ENCODE measurements at regions not wholly inside any gene's neighbourhood (a gene's known extent, or its start where the extent isn't known, plus 50 kb on each side); places are given as distances from the start of the nearest gene placed in this dataset.

DNA sequence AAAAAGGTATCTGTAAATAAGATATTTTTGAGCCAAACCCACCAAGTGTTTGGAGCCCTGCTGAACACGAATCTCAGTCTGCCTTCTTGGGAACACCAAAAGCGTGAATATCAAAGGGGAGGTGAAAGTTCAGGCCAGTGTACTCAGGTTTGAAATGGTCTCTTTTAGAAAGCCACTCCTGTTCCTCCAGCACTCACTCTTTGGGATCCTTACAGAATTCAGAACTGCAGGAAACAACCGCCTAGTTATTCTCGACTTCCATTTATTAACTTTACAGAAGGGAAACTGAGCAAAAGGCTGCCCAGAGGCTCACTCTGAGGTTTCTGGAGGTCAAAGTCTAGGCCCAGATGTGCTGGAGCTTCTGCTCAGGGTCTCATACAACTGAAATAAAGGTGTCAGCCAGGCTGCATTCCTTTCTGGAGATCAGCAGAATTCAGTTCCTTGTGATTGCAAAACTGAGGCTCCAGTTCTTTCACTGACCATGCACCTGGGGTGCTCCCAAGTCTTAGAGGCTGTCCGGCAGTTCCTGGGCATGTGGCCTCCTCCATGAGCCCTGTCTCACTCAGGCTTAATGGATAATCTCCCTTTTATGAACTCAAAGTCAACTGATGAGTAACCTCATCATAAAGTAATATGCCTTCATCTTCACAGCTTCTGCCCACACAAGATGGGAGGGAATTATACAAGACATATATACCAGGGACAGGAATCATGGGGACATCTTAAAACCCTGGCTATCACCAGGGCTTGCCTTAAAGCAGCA, 65.5 kb upstream of the TNFAIP3 start:
- no peak for TF ChIP-seq GABPA (IDR thresholded peaks at IDR 0.05; ENCODE audit: low read depth)
- TF ChIP-seq RCOR1 (IDR thresholded peaks at IDR 0.05; ENCODE audit: low read length), result no peak
- TF ChIP-seq SMC3 (IDR thresholded peaks at IDR 0.05; ENCODE audit: low read depth, low read length), result no peak
- TF ChIP-seq SIN3A (IDR thresholded peaks at IDR 0.05; ENCODE audit: borderline replicate concordance, low read depth, low read length), result no peak
- TF ChIP-seq EZH2phosphoT487 (IDR thresholded peaks at IDR 0.05; ENCODE audit: borderline replicate concordance, low read depth), result no peak
- TF ChIP-seq, protein P1, sequence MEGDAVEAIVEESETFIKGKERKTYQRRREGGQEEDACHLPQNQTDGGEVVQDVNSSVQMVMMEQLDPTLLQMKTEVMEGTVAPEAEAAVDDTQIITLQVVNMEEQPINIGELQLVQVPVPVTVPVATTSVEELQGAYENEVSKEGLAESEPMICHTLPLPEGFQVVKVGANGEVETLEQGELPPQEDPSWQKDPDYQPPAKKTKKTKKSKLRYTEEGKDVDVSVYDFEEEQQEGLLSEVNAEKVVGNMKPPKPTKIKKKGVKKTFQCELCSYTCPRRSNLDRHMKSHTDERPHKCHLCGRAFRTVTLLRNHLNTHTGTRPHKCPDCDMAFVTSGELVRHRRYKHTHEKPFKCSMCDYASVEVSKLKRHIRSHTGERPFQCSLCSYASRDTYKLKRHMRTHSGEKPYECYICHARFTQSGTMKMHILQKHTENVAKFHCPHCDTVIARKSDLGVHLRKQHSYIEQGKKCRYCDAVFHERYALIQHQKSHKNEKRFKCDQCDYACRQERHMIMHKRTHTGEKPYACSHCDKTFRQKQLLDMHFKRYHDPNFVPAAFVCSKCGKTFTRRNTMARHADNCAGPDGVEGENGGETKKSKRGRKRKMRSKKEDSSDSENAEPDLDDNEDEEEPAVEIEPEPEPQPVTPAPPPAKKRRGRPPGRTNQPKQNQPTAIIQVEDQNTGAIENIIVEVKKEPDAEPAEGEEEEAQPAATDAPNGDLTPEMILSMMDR (IDR thresholded peaks at IDR 0.05), result no peak
- no peak for TF ChIP-seq TAF1 (IDR thresholded peaks at IDR 0.05; ENCODE audit: borderline replicate concordance, low read depth, low read length)
- TF ChIP-seq, protein P2, sequence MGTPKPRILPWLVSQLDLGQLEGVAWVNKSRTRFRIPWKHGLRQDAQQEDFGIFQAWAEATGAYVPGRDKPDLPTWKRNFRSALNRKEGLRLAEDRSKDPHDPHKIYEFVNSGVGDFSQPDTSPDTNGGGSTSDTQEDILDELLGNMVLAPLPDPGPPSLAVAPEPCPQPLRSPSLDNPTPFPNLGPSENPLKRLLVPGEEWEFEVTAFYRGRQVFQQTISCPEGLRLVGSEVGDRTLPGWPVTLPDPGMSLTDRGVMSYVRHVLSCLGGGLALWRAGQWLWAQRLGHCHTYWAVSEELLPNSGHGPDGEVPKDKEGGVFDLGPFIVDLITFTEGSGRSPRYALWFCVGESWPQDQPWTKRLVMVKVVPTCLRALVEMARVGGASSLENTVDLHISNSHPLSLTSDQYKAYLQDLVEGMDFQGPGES (IDR thresholded peaks at IDR 0.05; ENCODE audit: low read depth, low read length), result no peak
- TF ChIP-seq, protein P3, sequence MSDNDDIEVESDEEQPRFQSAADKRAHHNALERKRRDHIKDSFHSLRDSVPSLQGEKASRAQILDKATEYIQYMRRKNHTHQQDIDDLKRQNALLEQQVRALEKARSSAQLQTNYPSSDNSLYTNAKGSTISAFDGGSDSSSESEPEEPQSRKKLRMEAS (IDR thresholded peaks at IDR 0.05; ENCODE audit: low read depth), result no peak
- no peak for TF ChIP-seq EP300 (IDR thresholded peaks at IDR 0.05; ENCODE audit: borderline replicate concordance in 1 of 2, low read depth in 1 of 2, low read length in 1 of 2)
- TF ChIP-seq RAD21 (IDR thresholded peaks at IDR 0.05; ENCODE audit: low read length), result no peak
- no peak for TF ChIP-seq JUND (IDR thresholded peaks at IDR 0.05)

Measured in SK-N-SH (cell line).